ENCODE measurements at regions not wholly inside any gene's neighbourhood (a gene's known extent, or its start where the extent isn't known, plus 50 kb on each side); places are given as distances from the start of the nearest gene placed in this dataset.
"Not testable (repeated sequence)": the region's sequence is repeated elsewhere in the genome, so short reads cannot be mapped to it uniquely, and the experiment has no call there.

DNA sequence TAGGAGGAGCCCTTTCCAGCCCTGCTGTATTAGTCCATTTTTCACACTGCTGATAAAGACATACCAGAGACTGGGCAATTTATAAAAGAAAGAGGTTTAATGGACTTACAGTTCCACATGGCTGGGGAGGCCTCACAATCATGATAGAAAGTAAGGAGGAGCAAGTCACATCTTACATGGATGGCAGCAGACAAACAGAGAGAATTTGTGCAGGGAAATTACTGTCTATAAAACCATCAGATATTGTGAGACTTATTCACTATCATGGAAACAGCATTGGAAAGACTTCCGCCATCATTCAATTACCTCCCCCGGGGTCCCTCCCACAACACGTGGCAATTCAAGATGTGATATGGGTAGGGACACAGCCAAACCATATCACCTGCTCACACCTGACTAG lies 744.3 kb upstream of the SLITRK5 start:
- not testable (repeated sequence) for TF ChIP-seq POLR2A, POLR2AphosphoS5 (IDR thresholded peaks at IDR 0.05)
